ENCODE measurements at regions not wholly inside any gene's neighbourhood (a gene's known extent, or its start where the extent isn't known, plus 50 kb on each side); places are given as distances from the start of the nearest gene placed in this dataset.

DNA sequence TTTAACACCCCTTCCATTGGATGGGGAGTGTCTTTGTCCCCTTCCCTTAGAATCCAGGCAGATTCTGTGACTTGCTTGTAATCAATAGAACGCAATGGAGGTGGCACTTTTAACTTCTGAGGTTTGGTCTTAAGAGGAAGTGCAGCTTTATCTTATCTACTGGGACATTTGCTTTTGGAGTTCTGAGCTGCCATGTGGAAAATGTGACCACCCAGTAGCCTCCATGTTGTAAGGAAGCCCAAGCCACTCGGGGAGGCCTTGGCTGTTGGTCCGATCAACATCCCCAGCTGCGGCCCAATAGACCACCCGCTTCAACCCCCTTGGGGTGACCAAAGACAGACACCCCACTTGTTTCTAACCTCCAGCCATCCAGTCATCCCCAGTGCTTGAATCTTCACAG lies 86.3 kb upstream of the FAM171A1 start:
- no peak for TF ChIP-seq ZNF384 (IDR thresholded peaks at IDR 0.05)
- TF ChIP-seq SP1 (IDR thresholded peaks at IDR 0.05) = no peak
- no peak for TF ChIP-seq SUZ12 (IDR thresholded peaks at IDR 0.05)
- TF ChIP-seq, protein P1, sequence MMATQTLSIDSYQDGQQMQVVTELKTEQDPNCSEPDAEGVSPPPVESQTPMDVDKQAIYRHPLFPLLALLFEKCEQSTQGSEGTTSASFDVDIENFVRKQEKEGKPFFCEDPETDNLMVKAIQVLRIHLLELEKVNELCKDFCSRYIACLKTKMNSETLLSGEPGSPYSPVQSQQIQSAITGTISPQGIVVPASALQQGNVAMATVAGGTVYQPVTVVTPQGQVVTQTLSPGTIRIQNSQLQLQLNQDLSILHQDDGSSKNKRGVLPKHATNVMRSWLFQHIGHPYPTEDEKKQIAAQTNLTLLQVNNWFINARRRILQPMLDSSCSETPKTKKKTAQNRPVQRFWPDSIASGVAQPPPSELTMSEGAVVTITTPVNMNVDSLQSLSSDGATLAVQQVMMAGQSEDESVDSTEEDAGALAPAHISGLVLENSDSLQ (IDR thresholded peaks at IDR 0.05) = no peak
- no peak for TF ChIP-seq TARDBP (IDR thresholded peaks at IDR 0.05)
- TF ChIP-seq FOXM1 (IDR thresholded peaks at IDR 0.05; ENCODE audit: borderline replicate concordance) = no peak
- TF ChIP-seq BHLHE40 (IDR thresholded peaks at IDR 0.05; ENCODE audit: borderline replicate concordance) = no peak
- no peak for TF ChIP-seq ELF4 (IDR thresholded peaks at IDR 0.05)
- no peak for TF ChIP-seq L3MBTL2 (conservative IDR thresholded peaks at IDR 0.05)
- no peak for TF ChIP-seq LEF1 (IDR thresholded peaks at IDR 0.05; ENCODE audit: borderline replicate concordance)
- TF ChIP-seq HDGF (IDR thresholded peaks at IDR 0.05; ENCODE audit: borderline replicate concordance) = no peak
- no peak for TF ChIP-seq NFRKB (IDR thresholded peaks at IDR 0.05)
- TF ChIP-seq FOXK2 (IDR thresholded peaks at IDR 0.05) = no peak
- TF ChIP-seq FOXA1 (IDR thresholded peaks at IDR 0.05) = no peak
